ENCODE measurements at regions not wholly inside any gene's neighbourhood (a gene's known extent, or its start where the extent isn't known, plus 50 kb on each side); places are given as distances from the start of the nearest gene placed in this dataset.
"Not testable (repeated sequence)": the region's sequence is repeated elsewhere in the genome, so short reads cannot be mapped to it uniquely, and the experiment has no call there.

DNA sequence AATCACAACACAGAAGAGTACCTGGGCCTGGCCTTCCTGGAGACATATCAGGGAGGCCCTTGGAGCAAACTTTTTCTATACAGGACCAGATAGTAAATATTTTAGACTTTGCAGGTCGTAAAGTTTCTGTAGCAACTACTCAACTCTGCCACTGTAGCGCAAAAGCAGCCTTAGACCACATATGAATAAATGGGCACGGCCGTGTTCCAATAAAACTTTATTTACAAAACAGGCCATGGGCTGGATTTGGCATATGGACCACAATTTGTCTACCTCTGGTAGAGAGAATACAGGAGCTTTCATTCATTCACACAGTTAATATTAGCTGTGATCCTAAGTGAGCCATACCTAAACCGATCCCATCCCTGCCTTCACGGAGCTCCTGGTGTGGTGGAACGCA, 98.6 kb upstream of the CAB39 start:
- no peak overlapping the region for H3K4me3 ChIP-seq (ENCODE audit: low read depth, low read length)
- DNase-seq (ENCODE audit: low read depth) = no peak
- TF ChIP-seq, protein P1, sequence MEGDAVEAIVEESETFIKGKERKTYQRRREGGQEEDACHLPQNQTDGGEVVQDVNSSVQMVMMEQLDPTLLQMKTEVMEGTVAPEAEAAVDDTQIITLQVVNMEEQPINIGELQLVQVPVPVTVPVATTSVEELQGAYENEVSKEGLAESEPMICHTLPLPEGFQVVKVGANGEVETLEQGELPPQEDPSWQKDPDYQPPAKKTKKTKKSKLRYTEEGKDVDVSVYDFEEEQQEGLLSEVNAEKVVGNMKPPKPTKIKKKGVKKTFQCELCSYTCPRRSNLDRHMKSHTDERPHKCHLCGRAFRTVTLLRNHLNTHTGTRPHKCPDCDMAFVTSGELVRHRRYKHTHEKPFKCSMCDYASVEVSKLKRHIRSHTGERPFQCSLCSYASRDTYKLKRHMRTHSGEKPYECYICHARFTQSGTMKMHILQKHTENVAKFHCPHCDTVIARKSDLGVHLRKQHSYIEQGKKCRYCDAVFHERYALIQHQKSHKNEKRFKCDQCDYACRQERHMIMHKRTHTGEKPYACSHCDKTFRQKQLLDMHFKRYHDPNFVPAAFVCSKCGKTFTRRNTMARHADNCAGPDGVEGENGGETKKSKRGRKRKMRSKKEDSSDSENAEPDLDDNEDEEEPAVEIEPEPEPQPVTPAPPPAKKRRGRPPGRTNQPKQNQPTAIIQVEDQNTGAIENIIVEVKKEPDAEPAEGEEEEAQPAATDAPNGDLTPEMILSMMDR (conservative IDR thresholded peaks at IDR 0.05; ENCODE audit: low read depth, low read length) = no peak

- no peak overlapping the region for H3K4me3 ChIP-seq (ENCODE audit: low read depth, low read length)
- TF ChIP-seq, protein P1 (conservative IDR thresholded peaks at IDR 0.05; ENCODE audit: low read depth, low read length) = no peak
- no peak for DNase-seq (ENCODE audit: low read depth)
Measured at GRCh38 chr2:230614913-230615332, 97.7 kb upstream of the CAB39 start.

DNA sequence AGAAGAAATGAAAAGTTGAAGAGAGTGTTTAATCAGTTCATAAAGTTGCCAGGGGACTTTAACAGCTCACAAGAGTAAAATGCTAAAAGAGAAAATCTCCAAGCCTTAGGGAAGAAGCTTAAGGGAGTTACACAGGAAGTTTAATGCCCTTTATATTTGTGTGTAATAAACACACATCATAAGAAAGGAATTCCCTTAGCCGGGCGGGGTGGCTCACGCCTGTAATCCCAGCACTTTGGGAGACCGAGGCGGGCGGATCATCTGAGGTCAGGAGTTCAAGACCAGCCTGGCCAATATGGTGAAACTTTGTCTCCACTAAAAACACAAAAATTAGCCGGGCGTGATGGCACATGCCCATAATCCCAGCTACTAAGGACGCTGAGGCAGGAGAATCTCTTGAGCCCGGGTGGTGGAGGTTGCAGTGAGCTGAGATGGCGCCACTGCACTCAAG, 95.4 kb upstream of the CAB39 start:
- peak; percentile 77 for DNase-seq (ENCODE audit: low read depth)

DNA sequence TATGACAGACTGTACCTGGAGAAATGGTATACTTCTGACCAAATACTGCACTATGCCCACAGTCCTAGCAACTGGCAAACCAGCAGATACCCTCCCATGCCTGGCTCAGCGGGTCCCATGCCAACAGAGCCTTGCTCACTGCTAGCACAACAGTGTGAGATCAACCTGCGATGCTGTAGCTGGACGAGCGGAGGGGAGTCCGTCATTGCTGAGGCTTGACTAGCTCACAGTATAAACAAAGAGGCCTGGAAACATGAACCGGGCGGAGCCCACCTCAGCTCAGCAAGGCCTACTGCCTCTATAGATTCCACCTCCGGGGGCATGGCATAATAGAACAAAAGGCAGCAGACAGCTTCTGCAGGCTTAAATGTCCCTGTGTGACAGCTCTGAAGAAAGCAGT, 93.2 kb upstream of the CAB39 start:
- TF ChIP-seq, protein P1 (conservative IDR thresholded peaks at IDR 0.05; ENCODE audit: low read depth, low read length) = no peak
- no peak for DNase-seq (ENCODE audit: low read depth)
- no peak overlapping the region for H3K4me3 ChIP-seq (ENCODE audit: low read depth, low read length)

More for the DNA sequence above, 95.4 kb upstream of the CAB39 start:
- H3K4me3 ChIP-seq (ENCODE audit: low read depth, low read length) = not testable (repeated sequence)

DNA sequence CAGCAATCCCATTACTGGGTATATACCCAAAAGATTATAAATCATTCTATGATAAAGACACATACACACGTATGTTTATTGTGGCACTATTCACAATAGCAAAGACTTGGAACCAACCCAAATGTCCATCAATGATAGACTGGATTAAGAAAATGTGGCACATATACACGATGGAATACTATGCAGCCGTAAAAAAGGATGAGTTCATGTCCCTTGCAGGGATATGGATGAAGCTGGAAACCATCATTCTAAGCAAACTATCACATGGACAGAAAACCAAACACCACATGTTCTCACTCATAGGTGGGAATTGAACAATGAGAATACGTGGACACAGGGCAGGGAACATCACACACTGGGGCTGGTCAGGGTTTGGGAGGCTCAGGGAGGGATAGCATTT, 87.4 kb upstream of the CAB39 start:
- H3K4me3 ChIP-seq (ENCODE audit: low read depth, low read length); DNase-seq (ENCODE audit: low read depth): not testable (repeated sequence)

- not testable (repeated sequence) for DNase-seq (ENCODE audit: low read depth); H3K4me3 ChIP-seq (ENCODE audit: low read depth, low read length)
Measured at GRCh38 chr2:230627091-230627490, 85.6 kb upstream of the CAB39 start.

DNA sequence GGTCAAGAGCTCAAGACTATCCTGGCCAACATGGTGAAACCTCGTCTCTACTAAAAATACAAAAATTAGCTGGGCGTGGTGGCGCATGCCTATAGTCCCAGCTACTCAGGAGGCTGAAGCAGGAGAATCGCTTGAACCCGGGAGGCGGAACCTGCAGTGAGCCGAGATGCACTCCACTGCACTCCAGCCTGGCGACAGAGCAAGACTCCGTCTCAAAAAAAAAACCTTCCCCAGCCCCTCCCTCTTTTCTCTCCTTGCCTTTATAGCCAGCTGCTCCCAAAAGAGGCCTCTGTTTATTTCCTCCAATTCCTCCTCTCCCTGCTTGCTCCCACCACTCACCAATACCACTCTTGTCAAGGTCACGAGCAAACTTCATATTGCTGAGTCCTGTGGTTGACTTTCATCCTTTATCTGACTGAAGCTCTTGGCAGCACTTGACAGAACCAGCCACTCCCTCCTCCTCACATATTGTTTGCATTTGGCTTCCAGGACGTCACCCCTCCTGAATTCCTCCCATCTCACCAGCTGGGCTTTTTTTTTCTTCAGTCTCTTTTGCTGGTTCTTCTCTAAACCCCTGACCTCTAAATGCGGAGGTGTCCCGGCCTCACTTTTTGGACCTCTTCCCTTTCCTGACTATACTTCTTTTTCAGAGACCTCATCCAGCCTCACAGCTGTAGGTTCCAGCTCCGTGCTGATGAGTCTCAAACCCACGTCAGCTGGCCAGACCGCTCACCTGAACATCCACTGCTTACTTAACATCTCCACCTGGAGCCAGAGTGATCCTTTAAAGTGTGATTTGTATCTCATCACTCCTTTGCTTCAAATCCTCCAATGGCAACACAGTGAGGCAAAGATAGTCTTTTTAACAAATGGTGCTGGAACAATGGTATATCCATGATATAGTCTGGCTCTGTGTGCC, 84.6 kb upstream of the CAB39 start:
- TF ChIP-seq, protein P1 (conservative IDR thresholded peaks at IDR 0.05; ENCODE audit: low read depth, low read length) = no peak
- DNase-seq (ENCODE audit: low read depth) = peak; percentile 84

GRCh38 chr2:230631470-230631869, 81.2 kb upstream of the CAB39 start:
- no peak overlapping the region for H3K4me3 ChIP-seq (ENCODE audit: low read depth, low read length)

More for the DNA sequence above, 84.6 kb upstream of the CAB39 start:
- no peak overlapping the region for H3K4me3 ChIP-seq (ENCODE audit: low read depth, low read length)

More at GRCh38 chr2:230631470-230631869, 81.2 kb upstream of the CAB39 start:
- TF ChIP-seq, protein P1 (conservative IDR thresholded peaks at IDR 0.05; ENCODE audit: low read depth, low read length) = no peak
- no peak for DNase-seq (ENCODE audit: low read depth)
